Epidermal melanocyte (primary cell): ENCODE measurements at regions not wholly inside any gene's neighbourhood (a gene's known extent, or its start where the extent isn't known, plus 50 kb on each side); places are given as distances from the start of the nearest gene placed in this dataset.

Source experiments
- DNase-seq: peaks from one replicate; pipeline ENCODE4 v3.0.0; 2011; ENCODE audit warnings: low spot score; ENCODE audit not compliant: insufficient read length

- DNase-seq, result no peak
Observed at GRCh38 chr18:78758496-78758895, 221.1 kb upstream of the SALL3 start.

DNA sequence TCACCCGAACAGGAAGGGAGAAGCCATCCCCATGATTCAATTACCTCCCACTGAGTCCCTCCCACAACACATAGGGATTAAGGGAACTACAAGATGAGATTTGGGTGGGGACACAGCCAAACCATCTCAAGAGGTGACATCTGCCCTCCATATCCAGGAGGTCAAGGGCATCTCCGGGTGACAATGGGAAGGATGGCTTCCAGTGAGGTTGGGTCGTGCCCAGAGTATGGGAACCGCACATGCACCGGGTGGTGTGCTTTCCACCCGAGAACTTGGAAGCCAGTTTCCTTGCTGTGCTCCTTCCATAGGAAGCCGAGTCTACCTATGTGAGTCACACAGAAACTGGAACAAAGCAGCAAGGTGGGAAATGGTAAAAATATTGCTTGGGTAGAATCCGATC lies 216.9 kb upstream of the SALL3 start:
- DNase-seq, result no peak

- no peak for DNase-seq
Observed at GRCh38 chr18:78764544-78764943, 215.1 kb upstream of the SALL3 start.

- no peak for DNase-seq
Observed at GRCh38 chr18:78765142-78765541, 214.5 kb upstream of the SALL3 start.

- no peak for DNase-seq
Observed at GRCh38 chr18:78765637-78766281, 213.9 kb upstream of the SALL3 start.

DNA sequence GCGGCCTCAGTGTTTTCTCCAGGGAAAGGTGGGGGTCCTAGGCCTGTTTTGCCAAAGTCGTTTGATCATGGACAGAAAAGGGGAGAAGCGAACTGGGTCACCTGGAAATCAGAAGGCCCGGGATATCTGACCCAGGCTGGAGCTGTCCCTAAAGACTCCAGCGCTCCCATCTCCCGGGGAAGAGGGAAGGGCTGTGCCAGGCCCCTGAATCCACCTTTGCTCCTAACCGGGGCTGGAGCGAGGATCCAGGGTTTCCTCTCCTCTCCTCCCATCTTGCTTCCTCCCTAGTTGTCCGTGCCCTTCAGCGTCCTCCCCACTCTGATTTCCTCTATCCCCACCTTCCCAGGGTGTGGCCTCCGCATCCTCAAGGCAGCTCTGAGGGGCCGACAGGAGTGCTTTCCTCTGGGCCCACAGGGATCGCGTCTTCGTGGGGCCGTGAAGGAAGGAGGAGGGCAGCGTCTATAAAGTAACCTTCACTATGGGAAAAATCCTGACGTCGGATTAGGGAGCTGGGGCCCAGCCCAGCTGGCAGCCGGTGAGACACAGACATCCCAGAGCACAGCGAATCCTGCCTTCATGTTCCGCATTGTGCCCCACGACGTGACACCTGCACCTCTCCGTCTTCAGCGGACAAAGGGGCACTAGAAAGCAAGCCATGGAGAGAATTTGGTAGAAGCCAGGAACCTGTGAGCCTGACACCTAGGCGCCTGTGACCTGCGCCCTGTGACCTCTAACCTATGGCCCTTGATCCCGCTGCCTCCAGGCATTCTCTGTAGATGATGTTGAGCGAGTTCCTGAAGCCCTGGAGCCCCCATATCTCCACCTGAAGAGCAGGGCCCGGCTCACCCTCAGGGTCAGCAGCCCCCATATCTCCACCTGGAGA lies 212.7 kb upstream of the SALL3 start:
- no peak for DNase-seq

DNA sequence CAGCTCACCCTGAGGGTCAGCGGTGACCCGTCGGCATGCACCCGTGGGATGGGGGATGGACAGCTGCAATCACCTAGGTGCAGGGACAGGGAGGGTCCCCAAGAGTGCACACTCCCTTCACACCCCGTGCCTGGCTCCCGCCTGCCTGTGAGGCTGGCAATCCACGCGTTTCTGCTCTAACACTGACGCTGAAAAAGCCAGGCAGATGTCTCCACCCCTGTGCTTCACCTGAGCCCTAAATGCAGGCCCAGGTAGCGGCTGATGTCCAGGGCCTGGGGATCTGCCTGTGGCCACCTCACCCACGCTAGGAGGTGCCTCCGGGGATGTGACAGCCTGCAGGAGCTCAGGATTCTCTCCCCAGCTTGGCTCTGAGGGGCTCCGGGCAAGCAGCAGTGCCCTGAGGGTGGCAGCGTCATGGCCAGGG lies 212.0 kb upstream of the SALL3 start:
- DNase-seq, result no peak

DNA sequence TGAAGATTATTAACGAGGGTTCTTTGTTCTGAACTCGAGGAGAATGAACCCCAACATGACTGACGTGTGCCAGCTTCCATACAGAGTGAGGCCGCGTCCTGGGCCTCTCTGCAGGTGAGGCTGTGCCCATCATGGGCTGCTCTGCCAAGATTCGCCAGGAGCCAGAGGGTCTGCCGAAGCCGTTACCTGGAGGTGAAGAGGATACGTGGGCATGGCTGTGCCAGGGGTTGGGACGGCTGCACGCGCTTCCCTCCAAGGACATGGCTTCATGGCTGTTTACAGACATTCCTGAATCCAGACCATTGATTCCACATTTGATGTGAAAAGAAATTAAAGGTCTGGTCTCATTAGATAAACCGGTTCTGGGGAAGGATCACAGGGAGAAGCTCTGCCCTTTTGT lies 211.4 kb upstream of the SALL3 start:
- no peak for DNase-seq

- DNase-seq, result no peak
Observed at GRCh38 chr18:78768656-78769501, 210.7 kb upstream of the SALL3 start.

GRCh38 chr18:78769502-78770105 lies 210.0 kb upstream of the SALL3 start:
- no peak for DNase-seq

GRCh38 chr18:78770139-78770822 lies 209.3 kb upstream of the SALL3 start:
- DNase-seq, result no peak

DNA sequence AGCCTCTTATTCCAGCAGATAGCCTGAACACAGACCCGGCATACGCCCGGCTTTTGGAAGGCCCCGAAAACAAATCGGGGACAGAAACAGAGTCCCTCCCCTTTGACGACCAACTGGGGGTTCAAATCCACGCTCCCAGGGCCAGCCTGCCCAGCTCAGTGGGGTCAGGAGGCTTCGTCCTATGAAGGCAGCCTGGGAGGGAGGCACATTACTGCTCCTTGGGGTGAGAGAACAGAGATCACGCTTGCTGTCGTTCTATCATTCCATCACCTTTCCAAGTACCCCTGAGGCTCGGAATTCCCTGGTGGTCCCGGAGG lies 208.8 kb upstream of the SALL3 start:
- DNase-seq, result no peak

DNA sequence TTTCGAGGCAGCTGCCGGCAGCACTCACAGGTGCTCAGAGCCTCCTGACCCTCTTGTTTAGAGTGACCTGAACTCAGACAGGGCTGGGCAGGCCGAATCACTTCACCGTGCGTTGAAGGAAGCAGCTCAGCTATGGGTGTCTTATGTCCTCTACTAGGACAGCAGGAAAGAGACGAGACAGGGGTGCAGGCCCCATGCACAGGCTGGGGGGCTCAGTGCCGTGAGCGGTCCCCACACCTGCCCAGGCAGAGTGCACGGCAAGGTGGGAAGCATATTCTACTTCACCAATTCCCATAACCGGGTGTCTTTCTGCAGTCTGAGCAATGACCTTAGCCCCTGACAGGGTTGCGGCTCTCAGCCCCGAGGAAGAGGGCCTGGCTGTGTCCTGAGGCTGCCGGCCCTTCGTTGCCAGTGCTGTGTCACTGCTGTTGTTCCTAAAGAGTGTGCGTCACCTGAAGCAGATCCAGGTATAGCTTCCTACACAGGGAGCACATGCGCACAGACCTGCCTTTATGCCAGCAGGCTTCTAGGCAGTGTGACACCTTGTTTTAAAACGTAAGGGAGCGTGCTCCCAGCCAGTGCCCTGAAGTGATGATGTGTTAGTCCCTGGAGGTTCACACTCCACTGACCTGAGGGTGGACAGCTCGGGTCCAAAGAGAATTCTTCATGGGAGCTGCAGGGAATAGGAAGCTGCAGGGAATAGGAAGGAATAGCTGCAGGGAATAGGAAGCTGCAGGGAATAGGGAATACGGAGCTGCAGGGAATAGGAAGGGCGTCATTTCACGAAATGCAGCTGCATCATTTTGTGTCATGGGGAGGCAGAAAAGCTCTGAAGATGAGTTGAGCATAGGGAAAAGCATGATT lies 207.9 kb upstream of the SALL3 start:
- DNase-seq, result no peak

- DNase-seq, result no peak
Observed at GRCh38 chr18:78772360-78773302, 207.0 kb upstream of the SALL3 start.

DNA sequence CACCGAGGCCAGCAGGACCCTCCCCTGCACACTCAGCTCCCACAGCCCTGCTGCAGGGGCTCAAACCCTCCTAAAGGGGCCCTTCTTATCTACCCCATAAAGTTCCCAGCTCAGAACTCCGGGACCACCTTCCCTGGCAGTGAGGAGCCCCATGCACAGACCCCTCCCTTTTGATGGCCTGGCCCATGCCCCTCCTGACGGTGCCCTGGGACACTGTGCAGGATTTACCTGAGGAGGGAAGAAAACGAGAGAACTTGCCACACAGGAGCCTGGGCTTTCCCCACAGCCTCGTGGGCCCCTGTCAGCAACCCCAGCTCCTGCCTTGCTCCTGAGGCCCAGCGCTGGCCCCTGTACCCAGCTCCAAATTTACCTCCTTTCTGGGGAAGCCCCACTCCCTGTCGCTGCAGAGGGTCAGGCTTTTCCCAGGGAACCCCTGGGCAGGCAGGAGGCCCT lies 206.3 kb upstream of the SALL3 start:
- DNase-seq, result no peak

GRCh38 chr18:78773819-78774218 lies 205.8 kb upstream of the SALL3 start:
- no peak for DNase-seq

DNA sequence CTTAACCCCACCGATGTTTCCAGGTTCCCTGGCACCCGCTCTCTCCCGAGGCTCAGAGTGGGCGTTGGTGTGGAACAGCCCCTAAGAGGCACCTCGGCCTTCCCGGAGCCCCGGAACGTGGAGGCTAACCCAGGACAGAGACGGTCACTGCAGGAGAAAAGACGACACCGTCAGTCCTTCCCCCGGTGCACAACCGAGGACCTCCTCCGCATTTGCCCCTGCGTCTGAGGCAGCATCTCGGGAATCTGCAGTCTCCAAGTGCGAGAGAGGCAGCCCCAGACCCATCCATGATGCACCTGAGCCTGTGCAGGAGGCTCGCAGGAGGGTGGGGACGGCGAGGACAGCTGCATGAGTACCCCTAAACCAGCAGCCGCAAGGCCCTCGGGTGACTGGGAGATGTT lies 204.9 kb upstream of the SALL3 start:
- DNase-seq, result no peak

DNA sequence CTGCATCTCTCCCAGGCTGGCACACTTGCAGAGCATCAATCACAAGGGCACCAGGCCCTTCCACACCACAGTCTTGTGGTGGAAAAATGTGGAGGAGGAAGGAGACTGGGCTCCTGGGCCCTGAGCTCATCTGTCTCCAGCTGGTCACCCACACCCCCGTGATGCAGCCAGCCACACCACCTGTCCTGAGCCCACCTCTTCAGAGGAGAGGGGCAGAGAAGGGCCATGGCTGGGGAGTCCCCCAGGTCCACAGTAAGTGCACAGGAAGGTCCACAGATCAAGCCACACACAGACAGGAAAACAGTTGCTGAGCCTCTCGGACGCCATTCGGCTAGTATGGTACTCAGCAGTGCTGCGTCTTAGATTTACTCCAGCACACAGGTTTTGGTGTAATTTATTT lies 203.5 kb upstream of the SALL3 start:
- DNase-seq, result no peak

GRCh38 chr18:78776706-78777285 lies 202.8 kb upstream of the SALL3 start:
- no peak for DNase-seq
